Fibroblast of the aortic adventitia (primary cell): ENCODE measurements at regions not wholly inside any gene's neighbourhood (a gene's known extent, or its start where the extent isn't known, plus 50 kb on each side); places are given as distances from the start of the nearest gene placed in this dataset.

Experiments used
- DNase-seq: peaks from one replicate; pipeline ENCODE4 v3.0.0-alpha.2; 2010; ENCODE audit warnings: low read depth
- H3K4me3 ChIP-seq: 2 replicates; pipeline ENCODE4 v1.5.1; 2011; ENCODE audit warnings: low read depth, mild to moderate bottlenecking, control low read depth, low read length, moderate library complexity
- TF ChIP-seq, protein P1 (sequence below): IDR thresholded peaks from 2 replicates; pipeline ENCODE4 v1.5.1; 2011; ENCODE audit warnings: mild to moderate bottlenecking, low read length, control low read depth, inconsistent platforms; ENCODE audit not compliant: insufficient read depth

DNA sequence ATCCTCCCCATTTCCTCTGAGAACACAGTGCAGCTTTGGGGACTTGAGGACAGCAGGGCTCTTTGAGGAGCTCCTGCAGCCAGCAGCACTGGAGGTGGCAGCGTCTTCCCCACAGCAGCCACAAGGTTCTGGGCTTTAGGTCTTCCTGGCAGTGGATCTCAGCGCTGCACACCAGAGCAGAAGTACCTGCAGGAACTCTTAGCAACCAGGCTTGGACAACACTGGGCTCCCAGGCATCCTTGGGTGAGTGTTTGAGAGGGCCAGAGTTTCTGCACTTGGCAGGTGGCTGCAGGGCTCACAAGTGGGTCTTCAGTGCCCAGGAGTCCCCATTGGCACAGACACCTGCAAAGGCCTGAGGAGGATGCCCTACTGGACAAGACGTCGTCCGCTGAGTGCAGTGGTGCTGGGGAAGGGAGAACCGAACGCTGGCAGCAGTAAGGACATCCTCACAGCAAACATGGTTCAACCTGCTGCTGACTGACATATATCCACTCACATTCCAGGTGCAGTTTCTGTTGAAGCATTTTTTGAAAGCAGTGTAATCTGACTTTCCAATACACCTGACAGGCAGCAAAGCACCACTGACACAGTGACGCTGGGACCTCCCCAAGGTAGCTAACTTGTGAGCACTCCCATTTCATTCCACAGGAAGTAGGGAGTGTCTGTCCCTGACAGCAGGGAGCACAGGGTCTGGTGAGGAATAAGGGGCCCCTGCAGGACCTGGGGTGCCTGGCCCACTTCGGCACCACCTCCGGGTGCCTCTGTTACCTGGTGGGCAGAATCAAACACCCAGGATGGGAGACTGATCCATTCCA, 149.9 kb upstream of the COPS8 start:
- DNase-seq: no peak
- TF ChIP-seq, protein P1, sequence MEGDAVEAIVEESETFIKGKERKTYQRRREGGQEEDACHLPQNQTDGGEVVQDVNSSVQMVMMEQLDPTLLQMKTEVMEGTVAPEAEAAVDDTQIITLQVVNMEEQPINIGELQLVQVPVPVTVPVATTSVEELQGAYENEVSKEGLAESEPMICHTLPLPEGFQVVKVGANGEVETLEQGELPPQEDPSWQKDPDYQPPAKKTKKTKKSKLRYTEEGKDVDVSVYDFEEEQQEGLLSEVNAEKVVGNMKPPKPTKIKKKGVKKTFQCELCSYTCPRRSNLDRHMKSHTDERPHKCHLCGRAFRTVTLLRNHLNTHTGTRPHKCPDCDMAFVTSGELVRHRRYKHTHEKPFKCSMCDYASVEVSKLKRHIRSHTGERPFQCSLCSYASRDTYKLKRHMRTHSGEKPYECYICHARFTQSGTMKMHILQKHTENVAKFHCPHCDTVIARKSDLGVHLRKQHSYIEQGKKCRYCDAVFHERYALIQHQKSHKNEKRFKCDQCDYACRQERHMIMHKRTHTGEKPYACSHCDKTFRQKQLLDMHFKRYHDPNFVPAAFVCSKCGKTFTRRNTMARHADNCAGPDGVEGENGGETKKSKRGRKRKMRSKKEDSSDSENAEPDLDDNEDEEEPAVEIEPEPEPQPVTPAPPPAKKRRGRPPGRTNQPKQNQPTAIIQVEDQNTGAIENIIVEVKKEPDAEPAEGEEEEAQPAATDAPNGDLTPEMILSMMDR: no peak
- H3K4me3 ChIP-seq: no peak overlapping the region

DNA sequence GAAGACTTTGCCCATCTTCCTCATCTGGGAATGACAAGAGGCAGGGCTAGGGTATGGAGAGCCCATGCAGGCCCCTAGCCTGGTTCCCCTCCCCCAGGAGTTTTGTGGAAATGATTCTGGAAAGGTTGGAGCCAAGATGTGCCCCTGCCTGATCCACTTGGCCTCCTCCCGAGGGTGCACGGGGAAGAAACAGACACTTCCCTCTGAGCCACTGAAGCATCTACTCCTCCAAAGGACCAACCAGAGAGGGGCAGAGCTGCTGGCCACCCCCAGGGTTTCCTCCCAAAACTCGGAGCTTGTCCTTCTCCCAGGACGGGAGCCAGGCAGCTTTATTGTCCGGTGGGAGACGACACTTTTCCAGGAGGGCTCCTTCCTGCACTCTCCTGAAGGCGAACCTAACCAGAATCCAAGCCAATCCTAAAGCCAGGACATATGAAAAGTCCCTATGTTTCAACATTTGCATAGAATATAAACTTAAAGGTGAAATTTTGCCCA, 149.2 kb upstream of the COPS8 start:
- TF ChIP-seq, protein P1: no peak
- no peak for DNase-seq
- H3K4me3 ChIP-seq: no peak overlapping the region

DNA sequence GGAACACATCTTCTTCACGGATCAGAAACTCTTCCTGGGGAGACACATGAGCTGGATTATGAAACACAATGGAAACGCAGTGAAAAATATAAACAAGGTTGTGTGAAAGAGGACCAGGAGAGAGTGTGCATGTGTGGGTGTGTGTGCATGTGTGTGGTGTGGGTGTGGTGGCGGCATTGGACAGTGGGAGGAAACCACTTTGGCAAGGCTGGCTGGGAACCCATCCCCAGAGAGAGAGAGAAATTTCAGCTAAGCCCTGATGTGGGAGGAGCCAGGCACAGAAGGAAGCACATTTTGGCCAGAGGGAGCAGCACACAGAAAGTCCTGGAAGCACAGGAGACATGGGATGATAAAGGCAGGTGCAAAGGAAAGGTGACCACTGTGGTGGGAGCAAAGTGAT, 147.6 kb upstream of the COPS8 start:
- TF ChIP-seq, protein P1: no peak

DNA sequence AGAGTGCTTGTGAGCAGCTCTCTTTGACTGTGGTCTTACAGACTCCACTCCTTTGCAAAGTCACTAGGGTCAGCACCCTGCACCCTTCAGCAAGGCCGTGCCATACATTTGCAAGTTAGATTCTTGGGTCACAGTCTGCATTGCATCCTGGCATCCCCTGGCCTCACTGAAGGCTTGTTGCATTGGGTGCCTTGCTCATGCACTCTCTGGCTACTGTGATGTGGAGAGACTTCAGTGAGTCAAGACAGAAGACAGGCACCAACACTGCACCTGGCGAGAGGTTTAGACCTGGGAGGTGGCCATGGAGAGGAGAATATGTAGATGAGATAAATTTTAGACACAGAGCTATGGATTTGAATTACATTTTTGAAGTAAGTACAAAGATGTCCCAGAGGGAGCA, 146.4 kb upstream of the COPS8 start:
- H3K4me3 ChIP-seq: no peak overlapping the region
- TF ChIP-seq, protein P1: no peak
- DNase-seq: no peak

More for the DNA sequence above, 147.6 kb upstream of the COPS8 start:
- H3K4me3 ChIP-seq: no peak overlapping the region
- peak; percentile 34 for DNase-seq

DNA sequence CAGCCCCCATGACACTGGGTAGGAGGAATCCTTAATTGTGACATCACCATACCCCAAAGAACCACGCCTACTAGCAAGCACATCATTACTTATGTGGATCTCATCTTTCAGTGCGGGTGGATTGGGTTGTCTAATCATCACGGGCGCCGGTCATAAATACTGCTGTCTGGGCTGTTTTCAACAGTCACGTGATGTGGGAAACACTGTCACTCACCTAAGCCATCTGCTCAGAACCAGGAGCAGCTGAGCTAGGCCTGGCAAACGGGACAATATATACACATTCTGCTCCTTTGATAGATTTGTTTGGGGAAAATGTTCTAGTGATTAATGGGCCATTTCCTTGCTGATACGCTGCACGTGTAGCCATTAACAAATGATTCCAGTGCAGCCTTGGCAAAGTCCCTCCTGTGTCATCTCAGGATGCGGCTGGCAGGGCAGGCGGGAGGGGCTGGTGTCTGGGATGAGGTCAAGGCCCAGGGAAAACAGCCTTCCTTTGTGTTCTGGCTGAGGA, 145.9 kb upstream of the COPS8 start:
- TF ChIP-seq, protein P1: no peak
- peak; percentile 14 for DNase-seq
- H3K4me3 ChIP-seq: no peak overlapping the region

DNA sequence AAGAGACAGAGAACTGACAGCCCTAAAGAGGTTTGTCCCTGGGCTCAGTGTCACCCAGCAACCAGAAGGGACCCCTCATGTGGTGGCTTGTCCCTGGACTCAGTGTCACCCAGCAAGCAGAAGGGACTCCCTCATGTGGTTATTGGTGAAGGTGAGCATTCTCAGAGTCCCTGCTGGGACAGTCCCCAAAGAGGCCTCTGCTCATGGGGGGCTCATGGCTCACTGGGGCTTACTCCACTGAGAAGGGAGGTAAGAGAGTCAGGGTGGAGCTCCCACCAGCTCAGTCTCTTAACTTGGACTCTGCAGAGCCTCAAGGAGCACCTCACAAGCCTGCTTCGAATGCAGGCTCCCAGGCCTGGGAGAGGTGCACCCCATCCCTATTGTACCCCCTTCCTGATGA, 145.2 kb upstream of the COPS8 start:
- DNase-seq: no peak
- H3K4me3 ChIP-seq: no peak overlapping the region
- TF ChIP-seq, protein P1: no peak
